ENCODE measurements at regions not wholly inside any gene's neighbourhood (a gene's known extent, or its start where the extent isn't known, plus 50 kb on each side); places are given as distances from the start of the nearest gene placed in this dataset.
"Not testable (repeated sequence)": the region's sequence is repeated elsewhere in the genome, so short reads cannot be mapped to it uniquely, and the experiment has no call there.

DNA sequence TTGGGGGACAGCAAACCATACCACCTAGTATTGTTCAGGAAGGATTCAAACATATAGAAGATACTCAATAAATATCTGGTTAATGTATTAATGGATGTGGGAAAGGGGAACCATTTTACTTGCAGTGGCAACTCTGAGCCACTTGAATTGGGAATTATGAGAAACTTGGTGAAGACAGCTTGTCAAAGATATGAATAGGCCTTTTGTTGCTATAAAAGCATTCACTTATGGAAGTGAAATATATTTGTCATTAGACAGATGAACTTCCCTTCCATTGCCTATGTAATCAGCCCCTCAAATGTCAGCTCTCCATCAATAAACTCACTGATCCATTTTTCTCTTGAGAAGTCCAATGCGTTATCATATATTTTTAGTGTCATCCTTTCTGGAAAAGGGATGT, 56.1 kb downstream of the GPR85 start:
- no peak for DNase-seq

DNA sequence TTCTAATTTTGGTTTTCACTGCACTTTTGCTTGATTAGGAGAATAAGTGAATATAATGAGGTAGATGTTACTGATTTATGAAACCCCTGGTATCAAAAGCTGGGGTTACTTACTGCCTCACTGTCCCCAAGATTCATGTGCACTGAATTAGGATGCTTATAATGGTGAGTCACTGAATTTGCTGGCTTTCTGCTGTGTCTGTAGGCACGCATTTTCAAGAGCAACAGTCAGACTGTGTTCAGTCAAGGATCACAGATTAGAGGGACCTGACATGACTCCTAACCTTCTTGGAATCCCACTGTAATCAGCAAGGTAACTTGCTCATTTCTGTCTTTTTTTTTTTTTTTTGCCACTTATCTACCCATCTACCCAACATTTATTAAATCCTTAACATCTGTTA, 59.7 kb downstream of the GPR85 start:
- no peak for DNase-seq

DNA sequence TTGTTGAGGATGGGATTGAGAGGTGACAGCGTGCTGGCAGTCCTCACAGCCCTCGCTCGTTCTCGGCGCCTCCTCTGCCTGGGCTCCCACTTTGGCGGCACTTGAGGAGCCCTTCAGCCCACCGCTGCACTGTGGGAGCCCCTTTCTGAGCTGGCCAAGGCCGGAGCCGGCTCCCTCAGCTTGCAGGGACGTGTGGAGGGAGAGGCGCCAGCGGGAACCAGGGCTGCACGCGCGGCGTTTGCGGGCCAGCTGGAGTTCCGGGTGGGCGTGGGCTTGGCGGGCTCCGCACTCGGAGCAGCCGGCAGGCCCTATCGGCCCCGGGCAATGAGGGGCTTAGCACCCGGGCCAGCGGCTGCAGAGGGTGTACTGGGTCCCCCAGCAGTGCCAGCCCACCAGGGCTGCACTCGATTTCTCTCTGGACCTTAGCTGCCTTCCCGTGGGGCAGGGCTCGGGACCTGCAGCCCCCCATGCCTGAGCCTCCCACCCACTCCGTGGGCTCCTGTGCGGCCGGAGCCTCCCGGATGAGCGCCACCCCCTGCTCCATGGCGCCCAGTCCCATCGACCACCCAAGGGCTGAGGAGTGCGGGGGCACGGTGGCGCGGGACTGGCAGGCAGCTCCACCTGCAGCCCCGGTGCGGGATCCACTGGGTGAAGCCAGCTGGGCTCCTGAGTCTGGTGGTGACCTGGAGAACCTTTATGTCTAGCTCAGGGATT, 69.3 kb downstream of the GPR85 start:
- not testable (repeated sequence) for DNase-seq

DNA sequence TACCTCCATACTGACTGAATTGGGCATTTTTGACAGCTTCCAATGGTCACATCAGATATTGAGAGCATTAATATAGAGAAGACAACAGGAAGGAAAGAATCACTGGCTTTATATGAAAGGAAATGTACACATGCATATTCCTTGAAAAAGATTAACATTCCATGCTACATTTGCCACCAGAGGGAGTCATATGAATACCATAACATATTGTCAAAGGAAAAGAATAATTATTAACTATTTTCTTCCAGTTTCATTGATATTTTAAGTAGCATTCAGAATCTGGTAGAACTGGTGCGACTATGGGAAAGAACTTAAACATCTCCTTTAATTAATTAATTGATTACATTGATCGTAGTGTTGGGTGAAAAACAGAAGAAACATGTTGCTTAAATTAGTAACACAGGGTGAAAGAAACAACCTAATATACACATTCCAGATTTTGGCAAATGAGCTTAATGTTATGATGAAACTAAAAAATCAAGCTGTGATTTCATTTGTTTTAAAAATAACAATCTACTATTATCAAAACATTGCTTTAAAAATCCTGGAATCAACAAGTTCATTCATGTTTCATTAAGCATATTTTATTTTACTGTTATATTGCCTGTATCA, 71.5 kb downstream of the GPR85 start:
- DNase-seq: peak; percentile 14 to 45 (median 16)

DNA sequence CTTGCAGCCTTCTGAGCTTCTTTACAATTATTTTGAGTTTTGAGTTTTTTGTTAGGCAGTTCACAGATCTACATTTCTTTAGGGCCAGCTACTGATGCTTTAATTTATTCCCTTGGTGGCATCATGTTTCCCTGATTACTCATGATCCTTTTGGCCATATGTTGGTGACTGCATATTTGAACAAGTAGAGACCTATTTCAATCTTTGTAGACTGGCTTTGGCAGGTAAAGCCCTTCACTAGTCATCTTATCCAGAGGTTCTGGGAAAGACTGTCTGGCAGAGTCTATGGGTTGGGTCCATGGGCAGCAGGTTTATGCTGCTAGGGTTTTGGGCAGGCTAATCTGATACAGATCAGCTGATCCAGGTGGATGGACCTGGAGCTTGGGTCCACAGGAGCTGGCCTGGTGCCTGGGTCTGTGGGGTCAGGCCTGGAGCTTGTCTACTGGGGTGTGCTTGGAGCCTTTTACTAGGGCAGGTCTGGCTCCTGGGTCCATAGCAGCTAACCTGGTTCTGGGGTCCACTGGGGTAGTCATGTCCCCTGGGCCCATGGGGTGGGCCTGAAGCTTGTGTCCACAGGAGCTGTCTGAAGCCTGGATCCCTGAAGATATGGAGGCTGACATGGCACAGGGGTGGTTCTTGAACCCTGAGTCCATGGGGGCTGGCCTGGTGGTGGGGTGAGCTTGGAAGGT, 72.7 kb downstream of the GPR85 start:
- no peak for DNase-seq

DNA sequence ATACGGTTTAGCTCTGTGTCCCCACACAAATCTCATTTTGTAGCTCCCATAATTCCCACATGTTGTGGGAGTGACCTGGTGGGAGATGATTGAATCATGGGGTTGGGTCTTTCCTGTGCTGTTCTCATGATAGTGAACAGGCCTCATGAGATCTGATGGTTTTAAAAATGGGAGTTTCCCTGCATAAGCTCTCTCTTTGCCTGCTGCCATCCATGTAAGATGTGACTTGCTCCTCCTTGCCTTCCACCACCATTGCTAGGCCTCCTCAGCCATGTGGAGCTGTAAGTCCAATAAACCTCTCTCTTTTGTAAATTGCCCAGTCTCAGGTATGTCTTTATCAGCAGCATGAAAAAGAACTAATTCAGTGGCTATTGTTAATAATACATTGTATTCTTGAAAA, 73.8 kb downstream of the GPR85 start:
- not testable (repeated sequence) for DNase-seq

DNA sequence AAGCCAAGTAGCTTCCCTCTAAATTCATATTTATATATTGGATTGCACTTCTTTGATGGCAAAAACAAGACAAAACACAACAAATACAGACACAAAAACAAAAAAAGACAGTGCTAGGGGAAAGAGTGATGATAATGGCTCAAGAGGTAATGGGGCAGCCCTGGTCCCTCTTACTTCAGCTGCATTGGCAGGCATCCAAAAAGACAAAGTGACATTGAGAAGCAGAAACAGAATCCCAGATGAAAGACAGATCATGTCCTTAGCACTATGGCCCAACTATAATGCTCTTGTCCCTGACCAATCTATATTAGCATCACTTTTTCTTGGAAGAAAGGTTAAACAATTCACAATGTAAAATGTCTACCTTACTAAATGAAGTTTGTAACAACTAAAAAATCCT, 76.2 kb downstream of the GPR85 start:
- DNase-seq: no peak

DNA sequence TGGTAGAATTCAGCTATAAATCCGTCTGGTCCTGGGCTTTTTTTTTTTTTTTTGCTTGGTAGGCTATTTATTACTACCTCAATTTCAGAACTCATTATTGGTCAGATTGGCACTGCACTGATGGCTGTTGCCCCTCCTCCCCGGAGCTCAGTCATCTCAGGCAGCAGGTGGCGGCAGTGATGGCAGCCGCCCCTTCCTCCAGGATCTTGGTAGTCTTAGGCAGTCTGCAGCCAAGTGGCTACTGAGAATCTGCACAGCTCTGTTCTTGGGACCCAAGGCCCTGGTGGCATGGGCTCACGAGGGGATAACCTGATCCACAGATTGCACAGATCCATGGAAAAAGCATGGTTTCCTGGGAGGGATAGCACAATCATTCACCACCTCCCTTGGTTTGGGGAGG, 77.9 kb downstream of the GPR85 start:
- DNase-seq: no peak

DNA sequence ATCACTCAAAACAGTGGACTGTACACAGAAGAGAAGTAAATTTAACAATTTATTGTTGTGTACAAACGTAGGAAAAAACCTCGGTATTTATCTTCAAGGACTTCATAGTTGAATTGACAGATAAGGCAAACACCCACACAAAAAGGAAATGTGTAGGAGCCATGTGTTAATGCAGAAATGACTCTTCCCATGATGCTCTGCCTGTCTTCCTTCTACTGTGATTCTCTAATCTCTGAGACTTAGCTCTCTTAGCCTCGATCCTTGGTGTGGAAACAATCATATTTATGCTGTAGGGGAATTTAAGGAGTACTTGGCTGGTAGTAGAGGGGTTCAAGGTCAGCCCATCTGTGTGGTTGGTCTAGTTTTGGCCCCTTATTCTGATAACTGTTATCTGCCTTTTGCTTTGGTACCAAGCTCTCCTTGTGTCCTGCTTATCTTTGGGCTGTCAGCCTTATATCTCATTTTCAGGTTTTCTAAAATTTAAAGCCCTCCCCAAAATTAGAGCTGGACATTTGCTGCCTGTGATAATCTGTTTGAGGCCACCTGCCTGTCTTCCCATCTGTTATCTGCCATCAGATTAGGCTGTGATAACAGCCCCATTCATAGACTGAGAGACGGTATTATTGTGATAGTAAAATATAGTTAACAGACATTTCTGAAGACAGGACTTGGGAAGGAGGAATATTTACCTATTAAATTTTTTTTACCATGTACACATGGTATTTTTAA, 81.7 kb downstream of the GPR85 start:
- no peak for DNase-seq

DNA sequence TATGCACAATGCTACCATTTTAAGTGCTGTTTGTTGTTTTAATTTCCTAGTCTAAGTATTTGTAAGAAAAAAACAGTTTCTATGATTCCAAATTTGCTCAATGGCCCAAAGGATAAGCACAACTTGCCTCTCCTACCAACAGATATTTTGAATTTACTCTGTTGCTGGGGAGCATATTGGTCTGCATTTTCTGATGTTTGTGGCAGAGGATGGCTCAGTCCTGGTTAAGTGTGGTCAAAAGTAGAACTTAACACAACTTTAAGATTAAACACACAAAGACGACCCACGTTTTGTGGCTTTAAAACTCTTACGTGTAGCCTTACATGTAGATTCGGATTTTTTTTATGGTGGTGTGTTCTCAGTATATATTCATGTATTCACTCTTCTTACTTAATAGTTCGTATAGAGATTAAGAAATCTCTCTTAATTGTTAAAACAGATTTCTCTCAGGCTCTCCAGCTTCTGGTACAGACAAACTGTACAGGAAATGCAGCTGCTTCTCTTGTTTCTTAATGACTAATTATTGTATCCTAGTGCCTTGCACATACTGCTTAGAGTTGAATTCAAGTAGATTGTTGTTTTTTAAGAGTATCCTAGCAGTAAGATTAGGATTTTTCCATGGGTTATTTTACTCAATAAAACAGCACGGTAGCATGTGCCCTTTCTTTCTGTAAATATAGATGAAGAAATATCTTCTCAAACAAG, 86.2 kb downstream of the GPR85 start:
- no peak for DNase-seq

DNA sequence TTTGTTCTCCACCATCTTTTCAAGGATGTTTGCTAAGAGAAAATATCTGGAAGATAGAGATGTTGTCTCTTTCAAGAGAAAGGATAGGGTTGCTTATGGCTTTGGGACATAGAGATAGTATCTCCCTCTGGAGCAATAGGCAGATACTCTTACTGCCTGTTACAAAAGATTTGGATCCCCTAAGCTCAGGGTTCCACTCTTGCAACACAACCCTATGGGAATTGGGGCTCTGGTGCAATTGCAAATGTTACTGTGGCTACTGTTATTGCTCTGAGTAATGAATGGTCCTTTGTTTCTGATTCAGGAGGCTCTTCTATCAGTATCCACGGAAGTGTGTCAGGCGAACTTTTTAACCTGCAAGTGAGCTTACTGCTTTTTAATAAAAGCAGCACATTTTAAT, 88.8 kb downstream of the GPR85 start:
- no peak for DNase-seq

DNA sequence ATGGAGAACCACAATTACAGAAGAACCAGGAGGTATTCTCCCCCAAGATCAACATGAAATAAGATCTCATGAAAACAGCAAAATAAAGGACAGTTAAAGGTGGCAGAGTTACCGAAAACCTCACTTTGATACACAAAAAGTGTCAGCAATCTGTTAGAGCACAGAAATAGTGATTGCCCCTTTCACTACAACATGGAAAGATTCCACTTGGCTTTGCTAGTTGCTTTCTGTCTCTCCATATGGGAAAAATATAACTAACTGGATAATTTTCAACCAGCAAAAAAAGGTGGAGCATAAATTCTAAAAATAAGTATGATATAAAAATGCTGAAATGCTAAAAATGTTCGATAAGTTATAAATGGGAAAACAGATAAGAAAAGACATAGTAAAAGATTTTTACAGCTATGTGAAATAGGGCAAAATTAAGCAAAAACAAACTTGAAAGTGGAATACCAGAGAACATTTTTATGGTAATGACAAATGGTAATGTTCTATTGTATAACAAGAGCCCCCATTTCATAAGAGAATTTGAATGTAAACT, 90.2 kb downstream of the GPR85 start:
- DNase-seq: peak in 2 of 3 donors; percentile 6 to 30

DNA sequence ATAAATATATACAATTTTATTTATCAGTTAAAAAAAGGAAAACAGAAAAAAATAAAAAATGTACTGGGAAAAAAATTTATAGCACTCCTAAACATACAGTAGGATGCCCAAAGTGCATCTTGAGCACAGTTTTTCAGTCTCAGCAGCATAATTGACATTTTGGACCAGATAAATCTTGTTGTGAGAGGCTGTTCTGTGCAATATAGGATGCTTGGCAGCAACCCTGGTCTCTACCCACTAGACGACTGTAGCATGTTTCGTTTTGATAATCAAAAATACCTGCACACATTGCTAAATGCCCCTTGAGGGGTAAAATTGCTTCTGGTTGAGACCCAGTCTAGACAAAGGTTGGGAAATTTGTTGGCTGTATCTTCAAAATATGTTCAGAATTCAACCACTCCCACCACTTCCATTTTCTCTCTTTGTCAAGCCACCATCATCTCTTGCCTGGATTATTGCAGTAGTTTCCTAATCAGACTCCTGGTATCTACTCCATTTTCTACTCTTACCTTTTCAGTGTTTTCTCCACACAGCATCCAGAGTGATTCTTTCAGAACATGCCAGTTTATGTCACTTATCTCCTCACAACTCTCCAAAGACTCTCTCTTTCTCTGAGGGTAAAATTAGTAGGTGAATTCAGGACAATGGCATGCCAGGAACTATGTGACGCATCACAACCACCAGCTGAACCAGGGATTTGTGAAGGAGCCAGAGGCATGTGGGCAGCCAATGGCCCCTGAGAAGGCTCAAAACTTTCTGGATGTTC, 91.4 kb downstream of the GPR85 start:
- DNase-seq: peak; percentile 11 to 52 (median 15)

DNA sequence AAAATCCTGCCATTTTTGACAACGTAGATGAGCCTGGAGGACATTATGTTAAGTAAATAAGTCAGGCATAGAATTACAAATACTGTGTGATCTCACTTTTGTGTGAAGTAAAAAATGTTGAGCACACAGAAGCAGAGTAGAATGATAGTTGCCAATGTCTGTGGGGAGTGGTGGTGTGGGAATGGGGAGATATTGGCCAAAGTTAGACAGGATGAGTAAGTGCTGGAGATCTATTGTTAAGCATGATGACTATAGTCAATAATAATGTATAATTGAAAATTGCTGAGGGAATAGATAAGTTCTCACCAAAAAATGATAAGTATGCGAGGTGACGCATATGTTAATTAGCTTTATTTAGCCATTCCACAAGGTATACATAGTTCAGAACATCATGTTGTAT, 92.0 kb downstream of the GPR85 start:
- DNase-seq: peak in 1 of 3 donors; percentile 7

DNA sequence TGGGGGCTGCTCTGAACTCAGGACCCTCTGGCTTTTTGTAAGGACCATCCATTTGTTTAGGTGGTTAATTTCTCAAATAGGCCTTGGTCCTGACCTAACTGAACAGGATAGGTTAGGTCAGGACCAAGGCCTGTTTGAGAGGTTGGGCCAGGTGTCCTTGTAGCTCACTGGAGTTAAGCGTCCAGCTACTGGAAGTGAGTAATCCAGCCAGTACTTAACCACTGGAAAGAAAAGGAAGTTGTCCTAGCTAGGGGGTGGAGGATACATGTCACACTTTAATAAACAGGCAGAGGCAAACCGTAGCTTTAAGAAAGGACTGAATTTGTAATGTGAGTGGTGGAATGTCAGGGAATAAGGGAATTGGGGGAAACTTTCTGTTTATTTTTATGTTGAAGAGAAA, 96.0 kb downstream of the GPR85 start:
- DNase-seq: no peak

DNA sequence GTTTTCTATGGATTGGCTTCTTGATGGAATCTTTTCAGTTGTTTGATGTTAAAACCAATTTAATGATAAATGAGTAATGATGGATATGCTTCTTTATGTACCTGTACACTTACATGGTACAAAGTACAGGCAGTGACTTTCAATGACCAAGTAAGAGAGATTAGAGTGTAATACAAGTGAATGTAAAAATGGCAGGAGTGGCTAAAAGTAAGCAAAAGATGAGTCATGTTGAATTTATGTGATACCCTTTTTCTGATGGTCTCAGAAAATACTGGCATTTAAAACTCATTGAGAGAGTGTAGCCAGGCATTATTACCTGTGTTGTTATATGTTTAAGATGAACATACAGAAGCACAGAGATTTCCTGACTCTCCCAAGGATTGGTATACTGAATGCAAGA, 97.1 kb downstream of the GPR85 start:
- no peak for DNase-seq

DNA sequence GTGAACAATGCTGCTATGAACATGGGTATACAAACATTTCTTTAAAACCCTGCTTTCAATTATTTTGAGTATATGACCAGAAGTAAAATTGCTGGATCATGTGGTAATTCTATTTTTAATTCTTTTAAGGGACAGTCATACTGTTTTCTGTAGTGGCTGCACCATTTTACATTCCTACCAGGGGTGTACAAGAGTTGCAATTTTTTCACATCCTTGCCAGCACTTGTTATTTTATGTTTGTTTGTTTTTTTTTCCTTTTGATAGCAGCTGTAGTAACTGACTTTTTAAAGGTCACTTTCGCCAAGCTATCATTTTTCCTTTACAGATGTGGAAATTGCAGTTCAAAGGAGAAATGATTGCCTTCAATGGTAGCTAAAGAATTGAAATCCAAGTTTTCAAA, 99.5 kb downstream of the GPR85 start:
- DNase-seq: no peak

DNA sequence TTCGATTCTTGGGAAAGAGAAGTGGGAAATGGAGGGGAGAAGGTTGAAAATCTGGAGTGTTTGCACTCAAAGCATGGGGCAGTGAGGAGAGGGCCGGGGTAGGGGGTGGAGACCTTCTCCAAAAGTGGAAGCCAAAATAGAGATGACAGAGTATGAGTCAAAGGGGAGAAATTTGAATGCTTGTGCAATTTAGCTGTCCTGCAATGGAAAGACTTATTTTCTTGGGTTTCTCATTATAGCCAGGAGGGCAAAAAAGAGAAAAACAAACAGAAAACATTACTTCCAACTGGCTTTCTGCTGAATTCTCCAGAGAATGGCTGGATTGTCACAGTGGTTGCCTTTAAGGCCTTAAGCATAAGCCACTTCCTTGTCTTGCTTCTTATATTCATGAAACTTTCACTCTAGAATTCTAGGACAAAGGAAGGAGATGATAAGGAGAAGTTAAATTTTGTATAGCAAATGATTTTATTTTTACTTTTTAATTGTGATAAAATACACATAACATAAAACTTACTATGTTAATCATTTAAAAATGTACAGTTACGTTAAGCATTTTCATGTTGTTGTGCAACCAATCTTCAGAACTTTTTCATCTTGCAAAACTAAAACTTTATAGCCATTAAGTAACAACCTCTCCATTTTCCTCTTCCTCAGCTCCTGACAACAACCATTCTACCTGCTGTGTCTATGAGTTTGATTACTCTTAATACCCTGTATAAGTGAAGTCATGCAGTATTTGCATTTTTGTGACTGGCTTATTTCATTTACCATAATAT, 100.2 kb downstream of the GPR85 start:
- DNase-seq: peak in 1 of 3 donors; percentile 19

DNA sequence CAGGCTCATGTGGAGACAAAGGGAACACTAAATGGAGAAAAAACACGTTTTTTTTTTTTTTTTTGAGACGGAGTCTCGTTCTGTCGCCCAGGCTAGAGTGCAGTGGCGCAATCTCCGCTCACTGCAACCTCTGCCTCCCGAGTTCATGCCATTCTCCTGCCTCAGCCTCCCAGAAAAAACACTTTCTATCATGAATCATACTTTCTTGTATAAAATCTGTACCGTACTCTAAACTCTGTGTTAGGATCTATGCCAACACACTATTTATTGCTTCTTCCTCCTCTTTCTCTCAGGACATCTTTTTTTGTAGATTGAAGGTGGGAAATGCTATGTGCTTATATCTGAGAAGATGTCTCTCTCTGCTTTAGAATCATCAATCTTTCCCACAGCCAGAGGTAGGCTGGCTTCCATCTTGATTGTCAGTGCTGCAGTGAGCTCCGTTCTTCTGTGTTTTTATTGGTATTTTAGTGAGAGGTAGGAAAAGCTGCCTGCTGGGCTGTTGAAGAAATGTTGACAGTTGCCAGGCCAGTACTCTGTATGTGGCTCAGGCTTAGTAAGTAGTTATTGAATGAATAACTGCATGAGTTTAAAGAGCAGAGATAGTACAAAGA, 101.1 kb downstream of the GPR85 start:
- DNase-seq: peak in 1 of 3 donors; percentile 21
